KMS-11 (cell line): ENCODE measurements at regions not wholly inside any gene's neighbourhood (a gene's known extent, or its start where the extent isn't known, plus 50 kb on each side); places are given as distances from the start of the nearest gene placed in this dataset.
"Not testable (repeated sequence)": the region's sequence is repeated elsewhere in the genome, so short reads cannot be mapped to it uniquely, and the experiment has no call there.

ENCODE experiments used
- H2AFZ ChIP-seq: fragments of 200-600 bp; sonication (generic); 2 replicates; pipeline ENCODE4 v1.6.1; 2016; ENCODE audit warnings: antibody characterized with exemption, mixed run types, low read depth
- H3K27ac ChIP-seq: fragments of 200-600 bp; sonication (generic); 2 replicates; pipeline ENCODE4 v1.6.1; 2016; ENCODE audit warnings: mild to moderate bottlenecking, mixed run types
- H3K27me3 ChIP-seq: fragments of 200-600 bp; sonication (generic); 2 replicates; pipeline ENCODE4 v1.6.1; 2017; ENCODE audit warnings: mild to moderate bottlenecking, low read depth, mixed run types, moderate library complexity; ENCODE audit not compliant: insufficient read depth
- H3K36me3 ChIP-seq: fragments of 200-600 bp; sonication (generic); 2 replicates; pipeline ENCODE4 v1.6.1; 2017; ENCODE audit warnings: mild to moderate bottlenecking, mixed run types; ENCODE audit not compliant: insufficient read depth
- H3K4me1 ChIP-seq: fragments of 200-600 bp; sonication (generic); 2 replicates; pipeline ENCODE4 v1.6.1; 2016; ENCODE audit warnings: mild to moderate bottlenecking, low read depth, mixed run types; ENCODE audit not compliant: poor library complexity, severe bottlenecking
- H3K4me2 ChIP-seq: fragments of 200-600 bp; sonication (generic); 2 replicates; pipeline ENCODE4 v1.7.0; 2016; ENCODE audit warnings: mild to moderate bottlenecking, mixed run types
- H3K4me3 ChIP-seq: fragments of 200-600 bp; sonication (generic); IDR thresholded peaks from 2 replicates; pipeline ENCODE4 v1.6.1; 2017; ENCODE audit warnings: low read depth, low read length, mixed read lengths; ENCODE audit not compliant: insufficient read depth
- H3K79me2 ChIP-seq: fragments of 200-600 bp; sonication (generic); 2 replicates; pipeline ENCODE4 v1.6.1; 2016; ENCODE audit warnings: low read depth, mixed run types; ENCODE audit not compliant: insufficient read depth
- H3K9ac ChIP-seq: fragments of 200-600 bp; sonication (generic); 2 replicates; pipeline ENCODE4 v1.6.1; 2016; ENCODE audit warnings: mild to moderate bottlenecking, mixed run types
- H4K20me1 ChIP-seq: fragments of 200-600 bp; sonication (generic); 2 replicates; pipeline ENCODE4 v1.6.1; 2016; ENCODE audit warnings: mild to moderate bottlenecking, mixed run types; ENCODE audit not compliant: insufficient read depth
- CTCF ChIP-seq: fragments of 200-600 bp; sonication (generic); conservative IDR thresholded peaks from 2 replicates; pipeline ENCODE4 v1.6.1; 2017; ENCODE audit warnings: low read depth, mild to moderate bottlenecking, antibody characterized with exemption, low read length, moderate library complexity, mixed read lengths

DNA sequence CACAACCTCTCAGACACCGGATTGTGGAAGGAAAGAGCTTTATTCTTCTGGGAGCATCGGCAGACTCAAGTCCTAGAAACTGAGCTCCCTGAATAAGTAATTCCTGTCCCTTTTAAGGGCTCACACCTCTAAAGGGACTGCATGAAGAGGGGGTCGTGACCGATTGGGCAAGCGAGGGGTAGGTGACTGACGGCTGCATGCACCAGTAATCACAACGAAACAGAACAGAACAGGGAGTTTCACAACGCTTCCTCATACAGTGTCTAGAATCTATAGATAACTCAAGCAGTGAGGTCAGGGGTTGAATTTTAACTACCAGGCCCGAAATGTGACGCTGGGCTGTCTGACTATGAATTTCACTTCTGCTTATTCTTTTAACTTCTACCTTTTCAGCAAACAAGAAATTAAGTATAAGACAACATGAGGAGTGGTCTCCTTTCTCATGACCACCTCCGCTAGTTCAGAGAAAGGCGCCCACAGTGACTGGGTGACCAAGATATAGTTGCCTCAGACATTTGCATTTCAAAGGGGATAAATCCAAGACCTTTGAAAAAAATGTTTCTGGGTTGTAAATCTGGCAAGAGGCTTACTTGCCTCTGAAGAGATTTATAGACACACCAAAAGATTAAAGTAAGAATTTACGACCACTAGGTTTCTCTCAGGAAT lies 88.4 kb upstream of the ATF7IP2 start:
- Histone ChIP-seq H3K4me3 (no peak overlapping the region), H2AFZ (no peak overlapping the region), H3K9ac (no peak overlapping the region), H3K4me2 (no peak overlapping the region), H3K36me3 (no peaks in the 10 kb centered on the region), H3K4me1 (no peaks in the 10 kb centered on the region), H3K79me2 (no peaks in the 10 kb centered on the region), H4K20me1 (no peaks in the 10 kb centered on the region), H3K27ac (no peak overlapping the region), H3K27me3 (no peaks in the 10 kb centered on the region)
- TF ChIP-seq CTCF: no peak

- Histone ChIP-seq H3K4me2 (no peak overlapping the region), H3K36me3 (no peaks in the 10 kb centered on the region), H3K79me2 (no peaks in the 10 kb centered on the region), H3K4me3 (no peak overlapping the region), H2AFZ (no peak overlapping the region), H4K20me1 (no peaks in the 10 kb centered on the region), H3K9ac (no peak overlapping the region), H3K27ac (no peak overlapping the region), H3K27me3 (no peaks in the 10 kb centered on the region), H3K4me1 (no peaks in the 10 kb centered on the region)
- no peak for TF ChIP-seq CTCF
Measured at GRCh38 chr16:10300905-10301304, 85.0 kb upstream of the ATF7IP2 start.

DNA sequence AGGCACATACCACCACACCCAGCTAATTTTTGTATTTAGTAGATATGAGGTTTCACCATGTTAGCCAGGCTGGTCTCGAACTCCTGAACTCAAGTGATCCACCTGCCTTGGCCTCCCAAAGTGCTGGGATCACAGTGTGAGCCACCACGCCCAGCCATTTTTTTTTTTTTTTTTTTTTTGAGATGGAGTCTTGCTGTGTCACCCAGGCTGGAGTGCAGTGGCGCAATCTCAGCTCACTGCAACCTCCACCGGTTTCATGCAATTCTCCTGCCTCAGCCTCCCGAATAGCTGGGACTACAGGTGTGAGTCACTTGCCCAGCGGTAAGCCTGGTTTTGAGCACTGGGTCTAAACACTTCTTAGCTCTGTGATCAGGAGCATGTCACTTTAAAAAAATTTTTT lies 84.3 kb upstream of the ATF7IP2 start:
- H3K4me1 ChIP-seq, H3K79me2 ChIP-seq, H3K36me3 ChIP-seq, H3K9ac ChIP-seq, H4K20me1 ChIP-seq, H3K27me3 ChIP-seq, H3K27ac ChIP-seq, H2AFZ ChIP-seq, H3K4me3 ChIP-seq, H3K4me2 ChIP-seq: not testable (repeated sequence)

GRCh38 chr16:10305912-10306311 lies 79.9 kb upstream of the ATF7IP2 start:
- Histone ChIP-seq H3K4me3 (no peak overlapping the region), H3K36me3 (no peaks in the 10 kb centered on the region), H4K20me1 (no peaks in the 10 kb centered on the region), H3K27me3 (no peaks in the 10 kb centered on the region), H3K9ac (no peak overlapping the region), H3K79me2 (no peaks in the 10 kb centered on the region), H2AFZ (no peak overlapping the region), H3K27ac (no peak overlapping the region), H3K4me1 (no peaks in the 10 kb centered on the region), H3K4me2 (no peak overlapping the region)
- TF ChIP-seq CTCF: no peak

- H3K4me1 ChIP-seq: peaks cover 9% of the 10 kb centered on the region
- no peak overlapping the region for H3K4me2 ChIP-seq
- H3K27me3 ChIP-seq: no peaks in the 10 kb centered on the region
- H3K9ac ChIP-seq: no peak overlapping the region
- H3K4me3 ChIP-seq: no peak overlapping the region
- TF ChIP-seq CTCF: no peak
- no peaks in the 10 kb centered on the region for H3K36me3 ChIP-seq
- no peak overlapping the region for H2AFZ ChIP-seq
- H3K27ac ChIP-seq: no peak overlapping the region
- H4K20me1 ChIP-seq: no peaks in the 10 kb centered on the region
- H3K79me2 ChIP-seq: no peaks in the 10 kb centered on the region
Measured at GRCh38 chr16:10308305-10309193, 77.3 kb upstream of the ATF7IP2 start.
